ENCODE measurements at regions not wholly inside any gene's neighbourhood (a gene's known extent, or its start where the extent isn't known, plus 50 kb on each side); places are given as distances from the start of the nearest gene placed in this dataset.

DNA sequence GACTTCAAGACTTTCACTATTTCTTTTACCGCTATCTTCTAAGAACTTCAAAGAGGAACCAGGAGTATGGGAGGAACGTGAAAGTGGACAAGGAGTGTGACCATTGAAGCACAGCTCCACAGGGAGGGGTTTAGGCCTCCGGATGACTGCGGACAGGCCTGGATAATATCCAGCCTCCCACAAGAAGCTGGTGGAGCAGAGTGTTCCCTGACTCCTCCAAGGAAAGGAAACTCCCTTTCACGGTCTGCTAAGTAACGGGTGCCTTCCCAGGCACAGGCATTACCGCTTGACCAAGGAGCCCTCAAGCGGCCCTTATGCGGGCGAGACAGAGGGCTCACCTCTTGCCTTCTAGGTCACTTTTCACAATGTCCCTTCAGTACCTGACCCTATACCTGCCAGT lies 267.0 kb downstream of the RPL10L start:
- TF ChIP-seq CTCF (IDR thresholded peaks at IDR 0.05) (no peak), ZFX (IDR thresholded peaks at IDR 0.05; ENCODE audit: borderline replicate concordance) (no peak)

GRCh38 chr14:46381674-46382073 lies 269.9 kb downstream of the RPL10L start:
- TF ChIP-seq CTCF (IDR thresholded peaks at IDR 0.05) (no peak), ZFX (IDR thresholded peaks at IDR 0.05; ENCODE audit: borderline replicate concordance) (no peak)
- H3K27ac ChIP-seq, result no peak overlapping the region

More for the DNA sequence above, 267.0 kb downstream of the RPL10L start:
- H3K27ac ChIP-seq, result no peak overlapping the region

- no peak overlapping the region for H3K27ac ChIP-seq
- TF ChIP-seq ZFX (IDR thresholded peaks at IDR 0.05; ENCODE audit: borderline replicate concordance), result no peak
- TF ChIP-seq CTCF (IDR thresholded peaks at IDR 0.05), result no peak
Observed at GRCh38 chr14:46378248-46378647, 273.3 kb downstream of the RPL10L start.

DNA sequence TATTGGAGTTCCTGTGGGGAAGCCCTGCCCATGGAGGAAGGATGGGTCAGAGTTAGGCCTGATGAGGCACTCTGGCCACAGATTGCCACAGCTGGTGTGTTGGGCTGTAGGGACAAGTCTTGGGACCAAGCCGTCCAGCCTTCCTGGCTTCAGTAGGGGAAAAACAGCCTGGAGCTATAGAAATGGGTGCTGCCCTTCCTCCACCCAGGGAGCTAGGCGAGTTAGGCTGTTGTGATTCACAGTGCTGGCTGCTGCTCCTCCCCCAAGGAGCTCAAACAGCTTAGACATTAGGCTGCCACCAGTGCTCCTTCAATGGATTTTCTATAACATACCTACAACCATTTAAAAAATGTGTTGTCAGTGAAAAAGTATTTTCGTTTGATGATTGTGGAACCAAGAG lies 274.3 kb downstream of the RPL10L start:
- TF ChIP-seq ZFX (IDR thresholded peaks at IDR 0.05; ENCODE audit: borderline replicate concordance), result no peak
- TF ChIP-seq CTCF (IDR thresholded peaks at IDR 0.05), result no peak

DNA sequence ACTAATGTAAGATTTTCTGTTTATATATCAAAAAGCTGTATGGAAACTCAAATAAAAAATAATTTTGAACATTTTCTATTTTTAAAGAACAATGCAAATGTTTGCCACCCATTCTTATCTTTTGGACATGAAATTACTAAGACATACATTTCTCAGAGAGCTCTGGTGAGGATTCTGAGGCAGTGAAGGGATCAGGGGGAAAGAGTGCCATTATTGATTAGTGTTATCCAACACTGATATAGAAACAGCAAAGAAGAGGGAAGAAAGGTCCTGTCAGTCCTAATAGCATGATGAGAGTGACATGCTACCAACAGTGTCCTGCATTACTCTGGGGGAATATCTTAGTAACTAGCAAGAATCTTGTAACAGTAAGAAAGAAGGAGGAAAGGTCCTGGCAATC lies 282.2 kb downstream of the RPL10L start:
- TF ChIP-seq ZFX (IDR thresholded peaks at IDR 0.05; ENCODE audit: borderline replicate concordance) (no peak), CTCF (IDR thresholded peaks at IDR 0.05) (no peak)

More for the DNA sequence above, 274.3 kb downstream of the RPL10L start:
- no peak overlapping the region for H3K27ac ChIP-seq

GRCh38 chr14:46368275-46368674 lies 283.3 kb downstream of the RPL10L start:
- no peak overlapping the region for H3K27ac ChIP-seq
- TF ChIP-seq CTCF (IDR thresholded peaks at IDR 0.05) (no peak), ZFX (IDR thresholded peaks at IDR 0.05; ENCODE audit: borderline replicate concordance) (no peak)

More for the DNA sequence above, 282.2 kb downstream of the RPL10L start:
- no peak overlapping the region for H3K27ac ChIP-seq

DNA sequence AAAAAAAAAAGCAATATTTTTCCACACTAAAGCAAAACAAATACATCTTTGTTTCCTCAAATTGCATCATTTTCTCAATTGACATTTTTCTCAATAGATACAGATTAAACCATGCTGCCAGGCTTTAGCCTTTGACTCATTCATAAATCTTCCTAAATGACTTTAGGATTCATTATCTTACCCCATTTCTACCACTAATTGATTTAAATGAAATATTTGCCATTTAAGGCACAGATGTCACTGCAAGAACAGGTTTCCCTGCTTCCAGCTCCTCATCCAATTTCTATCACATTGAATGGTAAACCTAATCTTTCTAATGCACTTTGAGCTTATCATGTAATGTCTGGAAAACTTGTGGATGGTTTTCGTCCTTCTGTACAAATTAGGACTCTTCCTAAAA lies 298.7 kb downstream of the RPL10L start:
- TF ChIP-seq CTCF (IDR thresholded peaks at IDR 0.05) (no peak), ZFX (IDR thresholded peaks at IDR 0.05; ENCODE audit: borderline replicate concordance) (no peak)
- H3K27ac ChIP-seq, result no peak overlapping the region
